ENCODE measurements at regions not wholly inside any gene's neighbourhood (a gene's known extent, or its start where the extent isn't known, plus 50 kb on each side); places are given as distances from the start of the nearest gene placed in this dataset.

DNA sequence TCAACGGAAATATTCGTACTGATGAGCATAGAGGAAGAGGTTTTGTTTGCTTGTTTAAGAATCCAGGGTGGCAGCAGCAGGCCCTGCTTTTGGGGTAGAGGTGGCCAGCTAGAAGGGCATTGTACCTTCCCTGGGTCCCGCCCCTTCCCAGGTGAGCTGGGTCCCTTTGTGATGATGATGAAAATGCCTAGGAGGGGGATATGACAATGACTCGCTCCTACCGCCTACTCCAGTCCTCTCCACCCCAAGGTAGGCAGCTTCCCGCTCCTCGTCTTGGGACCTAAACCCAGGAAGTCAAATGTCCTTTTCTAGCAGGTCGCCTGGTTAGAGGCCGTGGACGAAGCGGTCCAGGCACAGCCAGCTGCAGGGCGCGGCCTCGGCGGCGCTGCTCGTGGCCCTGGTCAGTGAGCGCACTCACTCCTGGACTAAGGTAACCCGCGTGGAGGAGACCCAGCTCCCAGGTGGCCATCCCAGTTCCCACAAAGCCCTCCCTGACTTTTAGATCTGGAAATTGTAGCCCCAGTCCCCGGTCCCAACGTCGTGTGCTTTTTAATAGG lies 141.4 kb downstream of the LSMEM1 start:
- ChIA-PET POLR2A (ENCODE audit: unreplicated experiment) (no interaction called here), CTCF (no interaction called here)
- H3K9me2 ChIP-seq (ENCODE audit: insufficient read depth) = no peaks in the 10 kb centered on the region
- H3K27me3 ChIP-seq (ENCODE audit: insufficient read depth, low read depth) = no peaks in the 10 kb centered on the region
- no TSS peak for BruUV-seq (replicated peaks)
- H3K36me3 ChIP-seq (ENCODE audit: low read depth) = no peaks in the 10 kb centered on the region
- no peaks in the 10 kb centered on the region for H3K9me3 ChIP-seq (ENCODE audit: insufficient read depth, low read depth)
- no peaks in the 10 kb centered on the region for H3K79me2 ChIP-seq (ENCODE audit: low read depth)
- H3K4me2 ChIP-seq = no peak overlapping the region
- no peak overlapping the region for H3K27ac ChIP-seq
- no peaks in the 10 kb centered on the region for H3F3A ChIP-seq (ENCODE audit: insufficient read depth, low read depth)
- no peak overlapping the region for H2AFZ ChIP-seq
- H4K20me1 ChIP-seq (ENCODE audit: insufficient read depth) = no peaks in the 10 kb centered on the region
- TF ChIP-seq CTCF (conservative IDR thresholded peaks at IDR 0.05) (no peak), EZH2 (IDR thresholded peaks at IDR 0.05; ENCODE audit: low read depth) (no peak)
- DNase-seq = no peak
- no peak overlapping the region for H3K4me3 ChIP-seq
- intact Hi-C loops (cut with micrococcal nuclease; ENCODE audit: unreplicated experiment) = no loop called here
- no peaks in the 10 kb centered on the region for H3K4me1 ChIP-seq (replicated peaks; ENCODE audit: insufficient read depth)

- no peaks in the 10 kb centered on the region for H3K27me3 ChIP-seq (ENCODE audit: insufficient read depth, low read depth)
- TF ChIP-seq CTCF (conservative IDR thresholded peaks at IDR 0.05) (no peak), EZH2 (IDR thresholded peaks at IDR 0.05; ENCODE audit: low read depth) (no peak)
- no peaks in the 10 kb centered on the region for H3K36me3 ChIP-seq (ENCODE audit: low read depth)
- H3F3A ChIP-seq (ENCODE audit: insufficient read depth, low read depth) = no peaks in the 10 kb centered on the region
- ChIA-PET POLR2A (ENCODE audit: unreplicated experiment) (no interaction called here), CTCF (no interaction called here)
- no peak overlapping the region for H3K4me3 ChIP-seq
- H3K4me2 ChIP-seq = no peak overlapping the region
- H3K9me2 ChIP-seq (ENCODE audit: insufficient read depth) = no peaks in the 10 kb centered on the region
- DNase-seq = no peak
- intact Hi-C loops (cut with micrococcal nuclease; ENCODE audit: unreplicated experiment) = no loop called here
- H2AFZ ChIP-seq = no peak overlapping the region
- H3K9me3 ChIP-seq (ENCODE audit: insufficient read depth, low read depth) = no peaks in the 10 kb centered on the region
- H3K4me1 ChIP-seq (replicated peaks; ENCODE audit: insufficient read depth) = no peaks in the 10 kb centered on the region
- H3K27ac ChIP-seq = no peak overlapping the region
- H4K20me1 ChIP-seq (ENCODE audit: insufficient read depth) = no peaks in the 10 kb centered on the region
- H3K79me2 ChIP-seq (ENCODE audit: low read depth) = no peaks in the 10 kb centered on the region
- no TSS peak for BruUV-seq (replicated peaks)
These were observed 143.6 kb downstream of the LSMEM1 start for GRCh38 chr7:112624416-112624815.

GRCh38 chr7:112630565-112630964 lies 149.8 kb downstream of the LSMEM1 start:
- H3F3A ChIP-seq (ENCODE audit: insufficient read depth, low read depth) = no peaks in the 10 kb centered on the region
- no peaks in the 10 kb centered on the region for H3K27me3 ChIP-seq (ENCODE audit: insufficient read depth, low read depth)
- H4K20me1 ChIP-seq (ENCODE audit: insufficient read depth) = no peaks in the 10 kb centered on the region
- no peaks in the 10 kb centered on the region for H3K79me2 ChIP-seq (ENCODE audit: low read depth)
- H3K9me2 ChIP-seq (ENCODE audit: insufficient read depth) = no peaks in the 10 kb centered on the region
- TF ChIP-seq CTCF (conservative IDR thresholded peaks at IDR 0.05) (no peak), EZH2 (IDR thresholded peaks at IDR 0.05; ENCODE audit: low read depth) (no peak)
- ChIA-PET POLR2A (ENCODE audit: unreplicated experiment) (no interaction called here), CTCF (no interaction called here)
- H3K36me3 ChIP-seq (ENCODE audit: low read depth) = no peaks in the 10 kb centered on the region
- H3K27ac ChIP-seq = no peak overlapping the region
- no peaks in the 10 kb centered on the region for H3K4me1 ChIP-seq (replicated peaks; ENCODE audit: insufficient read depth)
- no peaks in the 10 kb centered on the region for H3K9me3 ChIP-seq (ENCODE audit: insufficient read depth, low read depth)
- H3K4me3 ChIP-seq = no peak overlapping the region
- no peak overlapping the region for H2AFZ ChIP-seq
- intact Hi-C loops (cut with micrococcal nuclease; ENCODE audit: unreplicated experiment) = no loop called here
- H3K4me2 ChIP-seq = no peak overlapping the region
- no TSS peak for BruUV-seq (replicated peaks)
- DNase-seq = no peak
